ENCODE measurements at regions not wholly inside any gene's neighbourhood (a gene's known extent, or its start where the extent isn't known, plus 50 kb on each side); places are given as distances from the start of the nearest gene placed in this dataset.
A peak's percentile ranks its signal among the peaks of the same experiment; 100 is the strongest.

DNA sequence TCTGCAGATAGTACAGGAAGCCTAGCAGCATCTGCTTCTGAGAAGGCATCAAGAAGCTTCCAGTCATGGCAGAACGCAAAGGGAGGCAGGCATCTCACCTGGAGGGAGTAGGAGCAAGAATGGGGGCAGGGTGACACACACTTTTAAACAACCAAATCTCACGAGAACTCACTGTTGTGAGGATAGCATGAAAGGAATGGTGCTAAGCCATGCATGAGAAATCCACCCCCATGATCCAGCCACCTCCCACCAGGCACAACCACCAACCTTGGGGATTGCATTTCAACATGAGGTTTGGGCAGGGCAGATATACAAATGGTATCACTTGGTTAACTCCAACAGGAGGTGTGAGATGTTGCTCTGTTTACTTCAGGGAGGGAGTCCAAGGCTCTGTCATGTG, 612.0 kb upstream of the KIRREL3 start:
- no peak for DNase-seq (ENCODE audit: low spot score)

DNA sequence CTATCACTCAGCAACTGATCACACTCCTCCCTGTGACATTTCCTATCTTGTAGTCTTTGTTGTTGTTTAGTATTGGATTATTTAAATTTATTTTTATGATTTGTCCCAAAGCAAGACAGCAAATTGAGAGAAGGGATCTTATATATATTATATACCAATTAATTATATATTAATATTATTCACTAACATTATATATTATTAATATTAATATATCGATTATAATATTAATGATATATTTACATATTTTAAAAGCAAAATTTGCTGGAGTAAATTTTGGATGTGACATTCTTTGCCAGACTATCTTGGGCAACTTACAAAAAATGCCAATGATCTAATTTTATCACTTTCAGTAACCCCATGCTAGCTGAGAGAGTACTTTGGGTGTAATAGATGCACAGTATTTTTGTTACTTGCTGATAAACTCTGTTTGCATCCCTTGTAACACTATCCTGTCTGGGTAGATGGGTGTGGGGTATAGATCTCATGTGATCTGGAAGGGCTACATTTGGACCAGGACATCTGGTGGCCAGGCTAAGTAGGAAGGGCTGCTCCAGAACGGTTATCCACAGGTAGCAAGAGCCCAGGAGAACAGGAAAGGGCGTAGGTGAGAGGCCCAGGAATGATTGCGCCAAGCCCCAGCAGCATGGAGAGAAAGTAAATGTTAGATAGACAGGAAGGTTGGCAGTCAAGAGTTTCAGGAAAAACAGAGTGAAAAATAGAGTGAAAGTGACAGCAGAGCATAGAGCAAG, 608.6 kb upstream of the KIRREL3 start:
- DNase-seq (ENCODE audit: low spot score) = no peak

DNA sequence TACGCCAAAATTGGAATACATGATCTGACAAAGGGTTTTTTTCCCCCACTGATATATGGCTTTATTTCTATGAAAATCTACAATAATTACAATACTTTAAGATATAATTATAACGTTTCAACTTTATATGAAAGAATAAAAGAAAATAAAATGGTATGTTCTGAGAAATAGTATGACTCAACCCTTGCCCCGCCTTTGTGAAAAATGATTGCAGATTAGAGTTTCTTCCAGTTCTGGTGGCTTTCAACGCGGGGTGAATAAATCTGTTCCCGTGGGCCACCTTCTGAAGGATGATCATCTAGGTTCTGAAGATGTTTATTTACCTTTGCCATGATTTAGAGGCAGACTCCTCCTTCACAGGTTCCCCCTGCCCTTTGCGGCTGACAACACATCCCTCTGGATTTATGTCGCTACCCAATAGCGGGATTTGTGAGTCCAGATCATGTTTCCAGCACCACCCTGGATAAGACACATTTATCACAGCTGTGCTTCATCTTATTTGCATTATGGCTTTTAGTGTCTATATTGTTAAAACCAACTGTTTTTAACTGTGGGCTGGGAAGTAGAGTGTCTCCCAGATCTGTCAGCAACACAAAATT, 607.0 kb upstream of the KIRREL3 start:
- no peak for DNase-seq (ENCODE audit: low spot score)

GRCh38 chr11:127601578-127601977, 601.0 kb upstream of the KIRREL3 start:
- DNase-seq (ENCODE audit: low spot score) = no peak

- no peak for DNase-seq (ENCODE audit: low spot score)
Measured at GRCh38 chr11:127600674-127601073, 600.1 kb upstream of the KIRREL3 start.

DNA sequence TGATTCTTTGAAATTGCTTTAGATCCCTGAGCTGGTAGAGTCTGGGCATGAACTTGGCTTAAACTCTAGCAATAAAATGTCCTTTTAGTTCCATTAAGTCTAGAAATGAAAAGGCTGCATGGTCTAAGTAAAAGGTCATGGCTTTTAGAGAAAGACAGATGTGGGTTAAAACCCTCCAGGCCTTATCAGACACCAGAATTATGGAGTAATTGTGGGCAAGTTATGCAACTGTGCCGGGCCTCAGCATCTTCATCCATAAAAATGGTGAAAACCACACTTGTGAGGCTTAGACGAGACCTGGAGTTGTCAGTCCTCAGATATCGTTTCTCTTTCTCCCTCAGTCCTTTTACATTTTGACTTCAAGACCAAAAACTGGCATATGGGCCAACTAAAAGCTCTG, 597.9 kb upstream of the KIRREL3 start:
- DNase-seq (ENCODE audit: low spot score) = no peak

GRCh38 chr11:127596433-127596832, 595.9 kb upstream of the KIRREL3 start:
- DNase-seq (ENCODE audit: low spot score) = no peak

DNA sequence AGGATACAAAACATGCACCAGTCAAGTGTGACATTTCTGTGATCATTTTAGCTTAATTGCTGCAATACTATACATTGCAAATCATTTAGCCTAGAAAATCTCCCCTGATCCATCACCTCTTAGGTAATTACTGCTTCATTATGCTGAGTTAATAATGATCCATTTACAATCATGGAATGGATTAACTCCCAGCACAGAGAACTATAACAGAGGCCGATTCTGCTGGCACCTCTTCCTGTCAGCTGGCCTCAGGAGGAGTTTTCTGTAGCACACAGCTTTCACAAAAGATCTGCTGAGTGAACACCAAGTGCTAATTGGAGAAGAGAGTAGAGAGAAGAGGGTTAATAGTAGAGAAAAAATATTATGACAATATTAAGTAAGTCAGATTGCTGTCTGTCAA, 591.8 kb upstream of the KIRREL3 start:
- DNase-seq (ENCODE audit: low spot score) = no peak

GRCh38 chr11:127590314-127590713, 589.7 kb upstream of the KIRREL3 start:
- peak; percentile 14 for DNase-seq (ENCODE audit: low spot score)

- DNase-seq (ENCODE audit: low spot score) = no peak
Measured at GRCh38 chr11:127588431-127588830, 587.9 kb upstream of the KIRREL3 start.

- no peak for DNase-seq (ENCODE audit: low spot score)
Measured at GRCh38 chr11:127587511-127587910, 586.9 kb upstream of the KIRREL3 start.

DNA sequence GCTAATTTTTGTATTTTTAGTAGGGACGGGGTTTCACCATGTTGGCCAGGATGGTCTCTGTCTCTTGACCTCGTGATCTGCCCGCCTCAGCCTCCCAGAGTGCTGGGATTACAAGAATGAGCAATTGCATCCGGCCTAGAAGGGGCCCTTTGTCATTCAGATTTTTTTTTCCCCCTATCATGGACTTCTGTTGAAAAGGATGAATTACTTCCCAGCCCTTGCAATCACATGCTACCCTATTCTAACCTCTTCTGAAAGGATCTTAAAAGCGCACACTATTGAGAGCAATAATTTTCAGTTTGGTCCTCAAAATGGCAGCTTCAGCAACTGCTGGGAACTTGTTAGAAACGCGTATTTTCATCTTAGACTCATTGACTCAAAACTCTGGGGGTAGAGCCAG, 575.6 kb upstream of the KIRREL3 start:
- no peak for DNase-seq (ENCODE audit: low spot score)

- DNase-seq (ENCODE audit: low spot score) = no peak
Measured at GRCh38 chr11:127574478-127574877, 573.9 kb upstream of the KIRREL3 start.

- no peak for DNase-seq (ENCODE audit: low spot score)
Measured at GRCh38 chr11:127568891-127569290, 568.3 kb upstream of the KIRREL3 start.

DNA sequence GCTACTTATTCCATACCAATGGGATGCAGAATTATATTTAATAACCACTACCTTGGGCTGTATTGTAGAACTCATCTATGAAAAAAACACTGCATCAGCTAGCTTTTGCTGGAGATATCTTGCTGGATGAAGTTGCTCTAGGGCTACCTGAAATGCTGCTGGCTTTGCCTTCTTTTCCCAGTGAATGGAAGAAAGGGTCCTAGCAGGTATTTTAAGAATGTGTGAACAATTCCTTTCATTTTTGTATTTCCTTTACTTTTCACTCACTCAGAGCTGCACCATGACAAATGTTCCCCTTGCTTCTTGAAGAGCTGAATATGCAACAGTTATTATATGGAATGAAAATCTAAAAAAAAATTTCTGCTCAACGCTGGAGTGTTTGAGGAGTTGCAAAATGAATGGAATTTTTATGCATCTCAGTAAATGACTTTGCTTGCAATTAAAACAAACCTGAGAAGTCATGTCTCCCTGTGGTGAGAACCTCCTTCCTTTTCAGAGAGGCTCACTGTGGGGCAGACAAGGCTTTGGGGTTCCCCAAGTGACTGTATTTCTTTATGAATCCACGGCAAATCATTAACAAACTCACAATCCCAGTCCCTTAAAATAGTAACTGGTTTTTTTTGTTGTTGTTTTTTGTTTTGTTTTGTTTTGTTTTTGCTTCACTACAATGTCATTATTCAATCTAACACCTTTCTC, 566.8 kb upstream of the KIRREL3 start:
- DNase-seq (ENCODE audit: low spot score) = no peak

DNA sequence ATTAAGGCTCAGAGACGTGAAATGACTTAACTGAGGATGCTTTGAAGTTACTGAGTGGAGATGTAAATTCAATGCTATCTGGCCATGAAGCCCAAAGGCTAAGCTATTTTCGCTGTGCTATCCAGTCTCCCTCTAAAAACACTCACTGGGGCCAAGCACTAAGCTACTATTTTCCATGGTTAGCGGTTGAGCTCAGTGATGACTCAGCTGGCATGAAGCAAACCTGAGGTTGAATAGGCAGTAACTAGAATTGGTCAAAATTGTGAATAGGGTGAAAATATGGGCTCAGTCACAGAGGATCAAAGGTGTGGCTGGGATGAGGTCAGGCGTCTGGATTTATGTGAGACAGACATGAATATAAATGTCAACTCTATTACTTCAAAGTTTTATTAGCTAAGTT, 564.2 kb upstream of the KIRREL3 start:
- no peak for DNase-seq (ENCODE audit: low spot score)

- no peak for DNase-seq (ENCODE audit: low spot score)
Measured at GRCh38 chr11:127559978-127560377, 559.4 kb upstream of the KIRREL3 start.

DNA sequence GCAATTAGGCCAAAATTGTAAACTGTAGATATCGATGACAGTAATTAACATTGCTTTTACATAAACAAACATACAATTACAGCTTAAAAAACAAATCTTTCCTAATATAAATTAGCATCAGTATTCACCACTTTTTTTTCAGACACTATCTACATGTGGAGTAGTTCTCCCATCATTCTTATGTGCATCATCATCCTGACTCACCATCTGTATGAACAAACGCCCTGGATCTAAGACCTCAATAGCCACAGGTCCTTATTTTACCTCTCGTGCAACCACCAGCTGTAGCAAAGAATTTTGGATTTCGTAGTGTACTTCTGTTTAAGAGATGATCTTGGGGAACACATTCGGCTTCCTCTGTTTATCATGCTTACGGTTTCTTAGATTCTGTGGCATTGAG, 551.9 kb upstream of the KIRREL3 start:
- DNase-seq (ENCODE audit: low spot score) = no peak

- no peak for DNase-seq (ENCODE audit: low spot score)
Measured at GRCh38 chr11:127531167-127531566, 530.6 kb upstream of the KIRREL3 start.

DNA sequence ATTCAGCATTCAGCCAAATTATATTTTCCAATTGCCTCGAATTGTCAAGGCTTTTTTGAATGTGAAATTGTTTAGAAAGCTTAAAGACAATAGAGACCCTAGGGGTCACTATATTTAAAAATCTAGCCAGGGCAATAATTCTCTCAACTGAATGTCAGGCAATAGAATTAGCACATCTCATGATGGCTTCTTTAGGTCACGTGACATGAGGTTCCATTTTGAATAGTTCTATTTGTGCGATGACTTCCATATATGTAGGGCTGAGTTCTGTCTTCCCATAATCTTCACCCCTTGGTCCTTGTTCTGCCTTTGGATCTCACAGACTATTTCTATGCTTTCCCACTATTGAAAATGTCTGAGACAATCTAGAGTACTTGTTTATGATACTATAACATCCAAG, 527.7 kb upstream of the KIRREL3 start:
- DNase-seq (ENCODE audit: low spot score) = no peak

GRCh38 chr11:127524618-127525017, 524.0 kb upstream of the KIRREL3 start:
- no peak for DNase-seq (ENCODE audit: low spot score)

GRCh38 chr11:127521413-127521812, 520.8 kb upstream of the KIRREL3 start:
- DNase-seq (ENCODE audit: low spot score) = no peak

- DNase-seq (ENCODE audit: low spot score) = no peak
Measured at GRCh38 chr11:127507851-127508250, 507.3 kb upstream of the KIRREL3 start.
